Left lobe of liver (tissue), 2 donors: ENCODE measurements at regions not wholly inside any gene's neighbourhood (a gene's known extent, or its start where the extent isn't known, plus 50 kb on each side); places are given as distances from the start of the nearest gene placed in this dataset.

Experiments
- ATAC-seq: fragments of 200-7000 bp; cut with Tn5 transposase; one replicate; pipeline ENCODE4 v1.9.1; 2020; ENCODE audit warnings: mild to moderate bottlenecking, moderate library complexity
- DNase-seq: peaks from one replicate; pipeline ENCODE4 v3.0.0-alpha.2; 2020; ENCODE audit warnings: low spot score
- donor health status: DM: no; HTN: no; CAD: no; lungs with moderate emphysema.
- donor health status: DM: no; HTN: yes; CAD: no.

- no peak for ATAC-seq
- no peak for DNase-seq
Measured at GRCh38 chr16:86965331-86965730, 351.9 kb downstream of the C16orf95 start.

- DNase-seq (no peak), ATAC-seq (no peak)
Measured at GRCh38 chr16:86965840-86966550, 351.2 kb downstream of the C16orf95 start.

- DNase-seq (no peak), ATAC-seq (no peak)
Measured at GRCh38 chr16:86966777-86967176, 350.4 kb downstream of the C16orf95 start.

- no peak for DNase-seq
- ATAC-seq, result no peak
Measured at GRCh38 chr16:86968866-86969265, 348.3 kb downstream of the C16orf95 start.

GRCh38 chr16:86969716-86970115 lies 347.5 kb downstream of the C16orf95 start:
- ATAC-seq (no peak), DNase-seq (no peak)

GRCh38 chr16:86970279-86970678 lies 346.9 kb downstream of the C16orf95 start:
- DNase-seq (no peak), ATAC-seq (no peak)

- no peak for DNase-seq
- ATAC-seq, result no peak
Measured at GRCh38 chr16:86970726-86971125, 346.5 kb downstream of the C16orf95 start.

GRCh38 chr16:86971251-86971650 lies 345.9 kb downstream of the C16orf95 start:
- no peak for ATAC-seq

GRCh38 chr16:86974120-86974519 lies 343.1 kb downstream of the C16orf95 start:
- DNase-seq (no peak), ATAC-seq (no peak)

More at GRCh38 chr16:86971251-86971650, 345.9 kb downstream of the C16orf95 start:
- DNase-seq, result no peak

GRCh38 chr16:86975445-86975844 lies 341.7 kb downstream of the C16orf95 start:
- peak; percentile 31 for ATAC-seq
- DNase-seq, result no peak

- ATAC-seq (no peak), DNase-seq (no peak)
Measured at GRCh38 chr16:86977076-86977676, 340.0 kb downstream of the C16orf95 start.

- no peak for ATAC-seq
- no peak for DNase-seq
Measured at GRCh38 chr16:86978445-86979030, 338.7 kb downstream of the C16orf95 start.

GRCh38 chr16:86979061-86979460 lies 338.1 kb downstream of the C16orf95 start:
- DNase-seq (no peak), ATAC-seq (no peak)

GRCh38 chr16:86979984-86980553 lies 337.1 kb downstream of the C16orf95 start:
- ATAC-seq (no peak), DNase-seq (no peak)

GRCh38 chr16:86980644-86981043 lies 336.5 kb downstream of the C16orf95 start:
- no peak for DNase-seq
- ATAC-seq, result no peak

GRCh38 chr16:86982347-86982596 lies 334.9 kb downstream of the C16orf95 start:
- no peak for ATAC-seq
- DNase-seq, result no peak

- ATAC-seq, result no peak
- no peak for DNase-seq
Measured at GRCh38 chr16:86982912-86983311, 334.3 kb downstream of the C16orf95 start.

GRCh38 chr16:86983621-86984020 lies 333.6 kb downstream of the C16orf95 start:
- ATAC-seq (no peak), DNase-seq (no peak)

- no peak for ATAC-seq
- DNase-seq, result no peak
Measured at GRCh38 chr16:86984343-86984742, 332.8 kb downstream of the C16orf95 start.

- DNase-seq (no peak), ATAC-seq (no peak)
Measured at GRCh38 chr16:86984991-86985647, 332.1 kb downstream of the C16orf95 start.

GRCh38 chr16:86985648-86986015 lies 331.6 kb downstream of the C16orf95 start:
- DNase-seq (no peak), ATAC-seq (no peak)

GRCh38 chr16:86986136-86986535 lies 331.1 kb downstream of the C16orf95 start:
- no peak for ATAC-seq
- no peak for DNase-seq
